K562 (cell line): ENCODE measurements at regions not wholly inside any gene's neighbourhood (a gene's known extent, or its start where the extent isn't known, plus 50 kb on each side); places are given as distances from the start of the nearest gene placed in this dataset.
A peak's percentile ranks its signal among the peaks of the same experiment; 100 is the strongest.

Experiments used
- BHLHE40 ChIP-seq: IDR thresholded peaks from 2 replicates; pipeline ENCODE4 v1.6.1; 2011; ENCODE audit warnings: low read length, improper control_type of control experiment
- BMI1 ChIP-seq: fragments of 150-350 bp; IDR thresholded peaks from 2 replicates; pipeline ENCODE4 v1.6.1; 2014; ENCODE audit warnings: low read length
- BRD4 ChIP-seq: fragments of 200-600 bp; sonication (generic); IDR thresholded peaks from 2 replicates; pipeline ENCODE4 v1.6.1; 2017; ENCODE audit warnings: inconsistent platforms
- CBFA2T2 ChIP-seq: fragments of 450-650 bp; conservative IDR thresholded peaks from 2 replicates; pipeline ENCODE4 v1.6.1; 2017; ENCODE audit warnings: mild to moderate bottlenecking
- CBFA2T3 ChIP-seq: fragments of 450-650 bp; IDR thresholded peaks from 2 replicates; pipeline ENCODE4 v1.6.1; 2017
- CREB1 ChIP-seq, 2 experiments: sonication (generic) in 1 of 2; formaldehyde crosslinking in 1 of 2; IDR thresholded peaks; 2 replicates each; pipeline versions ENCODE4 v1.6.1 to v1.8.0; 2012 to 2022; ENCODE audit warnings: inconsistent platforms in 1 of 2, mild to moderate bottlenecking in 1 of 2, missing genetic modification reagents in 1 of 2, moderate library complexity in 1 of 2
- DACH1 ChIP-seq: fragments of 450-650 bp; IDR thresholded peaks from 2 replicates; pipeline ENCODE4 v1.6.1; 2018; ENCODE audit not compliant: partially characterized antibody
- EGR1 ChIP-seq: fragments of 450-650 bp; conservative IDR thresholded peaks from 2 replicates; pipeline ENCODE4 v1.6.1; 2017; ENCODE audit warnings: mild to moderate bottlenecking
- KLF16 ChIP-seq: IDR thresholded peaks from 2 replicates; pipeline ENCODE4 v1.6.1; 2016; ENCODE audit warnings: antibody characterized with exemption
- PHF20 ChIP-seq: fragments of 450-650 bp; IDR thresholded peaks from 2 replicates; pipeline ENCODE4 v1.6.1; 2018; ENCODE audit not compliant: partially characterized antibody
- RBM14 ChIP-seq: fragments of 200-400 bp; formaldehyde crosslinking; IDR thresholded peaks from 2 replicates; pipeline ENCODE4 v1.6.1; 2018; ENCODE audit warnings: low read depth, mild to moderate bottlenecking, low read length, moderate library complexity, borderline replicate concordance; ENCODE audit not compliant: insufficient read depth
- SETDB1 ChIP-seq: IDR thresholded peaks from one replicate; pipeline ENCODE4 v1.6.1; 2012; ENCODE audit warnings: low read length, control low read depth, inconsistent platforms
- TCFL5 ChIP-seq: fragments of 250-450 bp; sonication (Bioruptor Pico); conservative IDR thresholded peaks from 2 replicates; pipeline ENCODE4 v1.6.1; 2021; ENCODE audit warnings: mild to moderate bottlenecking, moderate library complexity, matching md5 sums
- ZNF124 ChIP-seq: sonication (generic); formaldehyde crosslinking; IDR thresholded peaks from 2 replicates; pipeline ENCODE4 v1.8.1; 2022; ENCODE audit warnings: missing genetic modification reagents
- ZNF551 ChIP-seq: fragments of 250-450 bp; sonication (Bioruptor Pico); IDR thresholded peaks from 2 replicates; pipeline ENCODE4 v1.5.0; 2021; ENCODE audit warnings: mild to moderate bottlenecking, moderate library complexity
- TF ChIP-seq, protein P1 (sequence below): fragments of 450-650 bp; IDR thresholded peaks from 2 replicates; pipeline ENCODE4 v1.6.1; 2016
- TF ChIP-seq, protein P2 (sequence below): sonication (generic); formaldehyde crosslinking; IDR thresholded peaks from 2 replicates; pipeline ENCODE4 v1.8.0; 2022; ENCODE audit warnings: mild to moderate bottlenecking, missing genetic modification reagents
- TF ChIP-seq, protein P3 (sequence below): fragments of 150-350 bp; conservative IDR thresholded peaks from 2 replicates; pipeline ENCODE4 v1.6.1; 2014; ENCODE audit warnings: low read length
- TF ChIP-seq, protein P4 (sequence below), 2 experiments: fragments of 450-650 bp; conservative IDR thresholded peaks; 2 replicates each; pipeline ENCODE4 v1.6.1; 2017; ENCODE audit warnings: mild to moderate bottlenecking in 2 of 2, moderate library complexity in 2 of 2

DNA sequence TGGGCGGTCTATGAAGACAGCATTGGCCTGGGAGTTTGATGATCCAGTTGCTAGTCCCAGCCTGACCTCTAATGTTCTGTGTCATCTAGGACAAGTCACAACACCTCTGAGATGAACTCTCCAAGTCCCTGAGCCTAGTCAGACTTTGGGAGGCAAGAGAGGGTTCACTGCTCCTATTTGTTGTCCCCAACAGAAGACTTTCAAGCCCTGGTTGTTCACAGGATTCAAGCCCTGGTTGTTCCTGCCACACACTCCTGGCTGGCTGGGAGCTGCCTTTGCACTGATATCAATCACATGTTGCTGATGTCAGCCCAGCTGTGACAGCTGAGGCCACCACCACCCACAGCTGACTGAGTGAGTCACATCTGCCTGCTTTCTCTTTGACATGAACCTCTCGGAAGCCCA lies 253.2 kb upstream of the RASGEF1B start (continued):
- no peak for TF ChIP-seq SETDB1
- no peak for TF ChIP-seq BMI1
- TF ChIP-seq, protein P1, sequence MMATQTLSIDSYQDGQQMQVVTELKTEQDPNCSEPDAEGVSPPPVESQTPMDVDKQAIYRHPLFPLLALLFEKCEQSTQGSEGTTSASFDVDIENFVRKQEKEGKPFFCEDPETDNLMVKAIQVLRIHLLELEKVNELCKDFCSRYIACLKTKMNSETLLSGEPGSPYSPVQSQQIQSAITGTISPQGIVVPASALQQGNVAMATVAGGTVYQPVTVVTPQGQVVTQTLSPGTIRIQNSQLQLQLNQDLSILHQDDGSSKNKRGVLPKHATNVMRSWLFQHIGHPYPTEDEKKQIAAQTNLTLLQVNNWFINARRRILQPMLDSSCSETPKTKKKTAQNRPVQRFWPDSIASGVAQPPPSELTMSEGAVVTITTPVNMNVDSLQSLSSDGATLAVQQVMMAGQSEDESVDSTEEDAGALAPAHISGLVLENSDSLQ = peak; percentile 92
- TF ChIP-seq RBM14 = no peak
- no peak for TF ChIP-seq TCFL5 (CRISPR knock-in tag)
- peak; percentile 75 for TF ChIP-seq KLF16
- 0 out of 2 replicates have a peak, but pooled peaks have one; percentile 22 for TF ChIP-seq CREB1 (IDR thresholded peaks at IDR 0.05)
- no peak for TF ChIP-seq CREB1 (CRISPR knock-in tag; IDR thresholded peaks at IDR 0.05)
- TF ChIP-seq, protein P2, sequence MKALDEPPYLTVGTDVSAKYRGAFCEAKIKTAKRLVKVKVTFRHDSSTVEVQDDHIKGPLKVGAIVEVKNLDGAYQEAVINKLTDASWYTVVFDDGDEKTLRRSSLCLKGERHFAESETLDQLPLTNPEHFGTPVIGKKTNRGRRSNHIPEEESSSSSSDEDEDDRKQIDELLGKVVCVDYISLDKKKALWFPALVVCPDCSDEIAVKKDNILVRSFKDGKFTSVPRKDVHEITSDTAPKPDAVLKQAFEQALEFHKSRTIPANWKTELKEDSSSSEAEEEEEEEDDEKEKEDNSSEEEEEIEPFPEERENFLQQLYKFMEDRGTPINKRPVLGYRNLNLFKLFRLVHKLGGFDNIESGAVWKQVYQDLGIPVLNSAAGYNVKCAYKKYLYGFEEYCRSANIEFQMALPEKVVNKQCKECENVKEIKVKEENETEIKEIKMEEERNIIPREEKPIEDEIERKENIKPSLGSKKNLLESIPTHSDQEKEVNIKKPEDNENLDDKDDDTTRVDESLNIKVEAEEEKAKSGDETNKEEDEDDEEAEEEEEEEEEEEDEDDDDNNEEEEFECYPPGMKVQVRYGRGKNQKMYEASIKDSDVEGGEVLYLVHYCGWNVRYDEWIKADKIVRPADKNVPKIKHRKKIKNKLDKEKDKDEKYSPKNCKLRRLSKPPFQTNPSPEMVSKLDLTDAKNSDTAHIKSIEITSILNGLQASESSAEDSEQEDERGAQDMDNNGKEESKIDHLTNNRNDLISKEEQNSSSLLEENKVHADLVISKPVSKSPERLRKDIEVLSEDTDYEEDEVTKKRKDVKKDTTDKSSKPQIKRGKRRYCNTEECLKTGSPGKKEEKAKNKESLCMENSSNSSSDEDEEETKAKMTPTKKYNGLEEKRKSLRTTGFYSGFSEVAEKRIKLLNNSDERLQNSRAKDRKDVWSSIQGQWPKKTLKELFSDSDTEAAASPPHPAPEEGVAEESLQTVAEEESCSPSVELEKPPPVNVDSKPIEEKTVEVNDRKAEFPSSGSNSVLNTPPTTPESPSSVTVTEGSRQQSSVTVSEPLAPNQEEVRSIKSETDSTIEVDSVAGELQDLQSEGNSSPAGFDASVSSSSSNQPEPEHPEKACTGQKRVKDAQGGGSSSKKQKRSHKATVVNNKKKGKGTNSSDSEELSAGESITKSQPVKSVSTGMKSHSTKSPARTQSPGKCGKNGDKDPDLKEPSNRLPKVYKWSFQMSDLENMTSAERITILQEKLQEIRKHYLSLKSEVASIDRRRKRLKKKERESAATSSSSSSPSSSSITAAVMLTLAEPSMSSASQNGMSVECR (CRISPR knock-in tag) = peak; percentile 66; the same call in 1 of the 2 replicates
- TF ChIP-seq CBFA2T3 = peak; percentile 84
- TF ChIP-seq BRD4 = no peak
- peak; percentile 99 for TF ChIP-seq DACH1
- peak; percentile 35; the same call in 1 of the 2 replicates for TF ChIP-seq EGR1
- TF ChIP-seq PHF20 = no peak
- TF ChIP-seq, protein P3, sequence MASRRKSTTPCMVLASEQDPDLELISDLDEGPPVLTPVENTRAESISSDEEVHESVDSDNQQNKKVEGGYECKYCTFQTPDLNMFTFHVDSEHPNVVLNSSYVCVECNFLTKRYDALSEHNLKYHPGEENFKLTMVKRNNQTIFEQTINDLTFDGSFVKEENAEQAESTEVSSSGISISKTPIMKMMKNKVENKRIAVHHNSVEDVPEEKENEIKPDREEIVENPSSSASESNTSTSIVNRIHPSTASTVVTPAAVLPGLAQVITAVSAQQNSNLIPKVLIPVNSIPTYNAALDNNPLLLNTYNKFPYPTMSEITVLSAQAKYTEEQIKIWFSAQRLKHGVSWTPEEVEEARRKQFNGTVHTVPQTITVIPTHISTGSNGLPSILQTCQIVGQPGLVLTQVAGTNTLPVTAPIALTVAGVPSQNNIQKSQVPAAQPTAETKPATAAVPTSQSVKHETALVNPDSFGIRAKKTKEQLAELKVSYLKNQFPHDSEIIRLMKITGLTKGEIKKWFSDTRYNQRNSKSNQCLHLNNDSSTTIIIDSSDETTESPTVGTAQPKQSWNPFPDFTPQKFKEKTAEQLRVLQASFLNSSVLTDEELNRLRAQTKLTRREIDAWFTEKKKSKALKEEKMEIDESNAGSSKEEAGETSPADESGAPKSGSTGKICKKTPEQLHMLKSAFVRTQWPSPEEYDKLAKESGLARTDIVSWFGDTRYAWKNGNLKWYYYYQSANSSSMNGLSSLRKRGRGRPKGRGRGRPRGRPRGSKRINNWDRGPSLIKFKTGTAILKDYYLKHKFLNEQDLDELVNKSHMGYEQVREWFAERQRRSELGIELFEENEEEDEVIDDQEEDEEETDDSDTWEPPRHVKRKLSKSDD = no peak
- TF ChIP-seq, protein P4, sequence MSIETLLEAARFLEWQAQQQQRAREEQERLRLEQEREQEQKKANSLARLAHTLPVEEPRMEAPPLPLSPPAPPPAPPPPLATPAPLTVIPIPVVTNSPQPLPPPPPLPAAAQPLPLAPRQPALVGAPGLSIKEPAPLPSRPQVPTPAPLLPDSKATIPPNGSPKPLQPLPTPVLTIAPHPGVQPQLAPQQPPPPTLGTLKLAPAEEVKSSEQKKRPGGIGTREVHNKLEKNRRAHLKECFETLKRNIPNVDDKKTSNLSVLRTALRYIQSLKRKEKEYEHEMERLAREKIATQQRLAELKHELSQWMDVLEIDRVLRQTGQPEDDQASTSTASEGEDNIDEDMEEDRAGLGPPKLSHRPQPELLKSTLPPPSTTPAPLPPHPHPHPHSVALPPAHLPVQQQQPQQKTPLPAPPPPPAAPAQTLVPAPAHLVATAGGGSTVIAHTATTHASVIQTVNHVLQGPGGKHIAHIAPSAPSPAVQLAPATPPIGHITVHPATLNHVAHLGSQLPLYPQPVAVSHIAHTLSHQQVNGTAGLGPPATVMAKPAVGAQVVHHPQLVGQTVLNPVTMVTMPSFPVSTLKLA (conservative IDR thresholded peaks at IDR 0.05) = peak; percentile 59 to 81
- peak; percentile 81 for TF ChIP-seq BHLHE40
- peak; percentile 85 for TF ChIP-seq CBFA2T2
- TF ChIP-seq ZNF124 (CRISPR knock-in tag) = no peak
- TF ChIP-seq ZNF551 (CRISPR knock-in tag) = no peak
